ENCODE measurements at regions not wholly inside any gene's neighbourhood (a gene's known extent, or its start where the extent isn't known, plus 50 kb on each side); places are given as distances from the start of the nearest gene placed in this dataset.

GRCh38 chr1:172778456-172779455 lies 119.9 kb downstream of the FASLG start:
- no peak for DNase-seq (ENCODE audit: low spot score in 2 of 2)
- H3K4me3 ChIP-seq (ENCODE audit: low read depth, poor library complexity, severe bottlenecking): no peak overlapping the region
- intact Hi-C loops (cut with DNase I; ENCODE audit: low total_unique reads): no loop called here
- TF ChIP-seq, protein P1, sequence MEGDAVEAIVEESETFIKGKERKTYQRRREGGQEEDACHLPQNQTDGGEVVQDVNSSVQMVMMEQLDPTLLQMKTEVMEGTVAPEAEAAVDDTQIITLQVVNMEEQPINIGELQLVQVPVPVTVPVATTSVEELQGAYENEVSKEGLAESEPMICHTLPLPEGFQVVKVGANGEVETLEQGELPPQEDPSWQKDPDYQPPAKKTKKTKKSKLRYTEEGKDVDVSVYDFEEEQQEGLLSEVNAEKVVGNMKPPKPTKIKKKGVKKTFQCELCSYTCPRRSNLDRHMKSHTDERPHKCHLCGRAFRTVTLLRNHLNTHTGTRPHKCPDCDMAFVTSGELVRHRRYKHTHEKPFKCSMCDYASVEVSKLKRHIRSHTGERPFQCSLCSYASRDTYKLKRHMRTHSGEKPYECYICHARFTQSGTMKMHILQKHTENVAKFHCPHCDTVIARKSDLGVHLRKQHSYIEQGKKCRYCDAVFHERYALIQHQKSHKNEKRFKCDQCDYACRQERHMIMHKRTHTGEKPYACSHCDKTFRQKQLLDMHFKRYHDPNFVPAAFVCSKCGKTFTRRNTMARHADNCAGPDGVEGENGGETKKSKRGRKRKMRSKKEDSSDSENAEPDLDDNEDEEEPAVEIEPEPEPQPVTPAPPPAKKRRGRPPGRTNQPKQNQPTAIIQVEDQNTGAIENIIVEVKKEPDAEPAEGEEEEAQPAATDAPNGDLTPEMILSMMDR (IDR thresholded peaks at IDR 0.05): no peak
- TF ChIP-seq POLR2A (IDR thresholded peaks at IDR 0.05): no peak
- WGBS, 2 donors: 51 to 58% methylated on average over 7 of the region's 7 CpGs

DNA sequence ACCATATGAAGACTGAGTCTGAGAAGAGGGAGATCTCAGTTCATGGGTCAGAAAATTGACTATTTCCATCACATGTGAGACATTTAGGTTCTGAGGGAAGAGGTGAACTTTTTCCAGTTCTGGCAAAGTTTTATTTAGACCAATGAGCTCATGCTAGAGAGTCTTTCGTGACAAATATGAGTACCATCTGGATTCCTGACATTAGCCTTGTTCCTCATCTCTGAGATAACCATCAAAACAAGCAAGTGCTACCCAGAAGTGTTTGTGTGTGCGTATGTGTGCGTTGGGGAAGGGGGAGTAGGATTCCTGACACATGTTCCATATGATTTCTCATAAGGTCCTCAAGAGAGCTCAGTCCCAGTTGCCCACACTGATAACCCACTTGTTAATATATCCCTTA lies 120.6 kb downstream of the FASLG start:
- intact Hi-C loops (cut with DNase I; ENCODE audit: low total_unique reads): no loop called here
- WGBS, 2 donors: 36 to 59% methylated on average over 3 of the region's 3 CpGs

GRCh38 chr1:172781513-172782140 lies 122.7 kb downstream of the FASLG start:
- WGBS, 2 donors: 80 to 83% methylated on average over 4 of the region's 4 CpGs
- no peak overlapping the region for H3K4me3 ChIP-seq (ENCODE audit: low read depth, poor library complexity, severe bottlenecking)
- DNase-seq (ENCODE audit: low spot score in 2 of 2): no peak
- intact Hi-C loops (cut with DNase I; ENCODE audit: low total_unique reads): no loop called here
- TF ChIP-seq, protein P1 (IDR thresholded peaks at IDR 0.05): no peak
- TF ChIP-seq POLR2A (IDR thresholded peaks at IDR 0.05): no peak

More for the DNA sequence above, 120.6 kb downstream of the FASLG start:
- TF ChIP-seq POLR2A (IDR thresholded peaks at IDR 0.05): no peak
- TF ChIP-seq, protein P1 (IDR thresholded peaks at IDR 0.05): no peak
- no peak overlapping the region for H3K4me3 ChIP-seq (ENCODE audit: low read depth, poor library complexity, severe bottlenecking)
- DNase-seq (ENCODE audit: low spot score in 2 of 2): no peak

- no peak for DNase-seq (ENCODE audit: low spot score in 2 of 2)
- H3K4me3 ChIP-seq (ENCODE audit: low read depth, poor library complexity, severe bottlenecking): no peak overlapping the region
- intact Hi-C loops (cut with DNase I; ENCODE audit: low total_unique reads): no loop called here
- WGBS, 2 donors: 82 to 93% methylated on average over 2 of the region's 2 CpGs
- TF ChIP-seq POLR2A (IDR thresholded peaks at IDR 0.05): no peak
- TF ChIP-seq, protein P1 (IDR thresholded peaks at IDR 0.05): no peak
Measured at GRCh38 chr1:172789840-172790239, 130.9 kb downstream of the FASLG start.

GRCh38 chr1:172790245-172790644 lies 131.3 kb downstream of the FASLG start:
- intact Hi-C loops (cut with DNase I; ENCODE audit: low total_unique reads): no loop called here
- DNase-seq (ENCODE audit: low spot score in 2 of 2): no peak
- TF ChIP-seq, protein P1 (IDR thresholded peaks at IDR 0.05): no peak
- TF ChIP-seq POLR2A (IDR thresholded peaks at IDR 0.05): no peak
- no peak overlapping the region for H3K4me3 ChIP-seq (ENCODE audit: low read depth, poor library complexity, severe bottlenecking)
- 76 to 77% methylated on average over 2 of the region's 2 CpGs for WGBS, 2 donors
